Esophagus muscularis mucosa (tissue), 4 donors: ENCODE measurements at regions not wholly inside any gene's neighbourhood (a gene's known extent, or its start where the extent isn't known, plus 50 kb on each side); places are given as distances from the start of the nearest gene placed in this dataset.

Experiments
- DNase-seq: peaks from one replicate; pipeline ENCODE4 v3.0.0-alpha.2; 2017; ENCODE audit errors: extremely low spot score
- H3K27ac ChIP-seq, 4 donors: fragments of 200-600 bp; sonication (generic); replicated peaks in 1 of 4; 1 replicate in 3 of 4; 2 replicates in 1 of 4; pipeline ENCODE4 v1.5.1; 2016 to 2019; ENCODE audit warnings: mild to moderate bottlenecking in 1 of 4
- H3K27me3 ChIP-seq, 4 donors: fragments of 200-600 bp; sonication (generic); one replicate each; pipeline versions ENCODE4 v1.5.1 to v1.6.0; 2016 to 2019
- H3K36me3 ChIP-seq, 4 donors: fragments of 200-600 bp; sonication (generic); one replicate each; pipeline ENCODE4 v1.5.1; 2016 to 2019
- H3K4me1 ChIP-seq, 4 donors: fragments of 200-600 bp; sonication (generic); one replicate each; pipeline ENCODE4 v1.5.1; 2016 to 2019
- H3K4me3 ChIP-seq, 4 donors: fragments of 200-600 bp; sonication (generic); 1 replicate in 2 of 4; 2 replicates in 2 of 4; pipeline ENCODE4 v1.5.1; 2016 to 2019; ENCODE audit warnings: mild to moderate bottlenecking in 4 of 4, moderate library complexity in 1 of 4
- H3K9me3 ChIP-seq, 4 donors: fragments of 200-600 bp; sonication (generic); 1 replicate in 3 of 4; 2 replicates in 1 of 4; pipeline ENCODE4 v1.5.1; 2016 to 2019
- EP300 ChIP-seq: sonication (generic); formaldehyde crosslinking; IDR thresholded peaks from one replicate; pipeline ENCODE4 v1.6.1; 2017; ENCODE audit warnings: antibody characterized with exemption
- POLR2A ChIP-seq: fragments of 450-650 bp; IDR thresholded peaks from one replicate; pipeline ENCODE4 v1.6.1; 2017; ENCODE audit warnings: antibody characterized with exemption, moderate library complexity, mild to moderate bottlenecking, low read depth
- POLR2AphosphoS5 ChIP-seq, 2 donors: sonication (generic); formaldehyde crosslinking; IDR thresholded peaks; one replicate each; pipeline ENCODE4 v1.6.1; 2017; ENCODE audit warnings: antibody characterized with exemption in 2 of 2
- WGBS: methylation state at CpG from one replicate; pipeline ENCODE4 v1.1.5; 2018; 5-methylcytosine and 5-hydroxymethylcytosine counted together
- intact Hi-C: fragments of 100-400 bp; cut with DNase I; formaldehyde crosslinking; loops from one replicate; pipeline ENCODE4 v1.15.1; 2023
- TF ChIP-seq, protein P1 (sequence below), 3 experiments: fragments of 200-600 bp in 2 of 3; fragments of 450-650 bp in 1 of 3; sonication (generic) in 2 of 3; IDR thresholded peaks; one replicate each; pipeline ENCODE4 v1.5.1; 2017 to 2019; ENCODE audit warnings: antibody characterized with exemption in 3 of 3, mild to moderate bottlenecking in 2 of 3, moderate library complexity in 1 of 3

GRCh38 chr22:48885919-48886305 lies 941.8 kb downstream of the BRD1 start:
- DNase-seq: no peak
- Histone ChIP-seq H3K36me3 (no peaks in the 10 kb centered on the region), H3K4me1 (no peaks in the 10 kb centered on the region), H3K27me3 (peaks cover 0 to 72% (median 0%) of the 10 kb centered on the region in 4 donors), H3K27ac (no peak overlapping the region), H3K4me3 (no peak overlapping the region), H3K9me3 (no peaks in the 10 kb centered on the region)
- 89% methylated on average over 9 of the region's 9 CpGs for WGBS
- intact Hi-C loops: no loop called here
- TF ChIP-seq EP300: no peak
- no peak for TF ChIP-seq POLR2A
- TF ChIP-seq, protein P1, sequence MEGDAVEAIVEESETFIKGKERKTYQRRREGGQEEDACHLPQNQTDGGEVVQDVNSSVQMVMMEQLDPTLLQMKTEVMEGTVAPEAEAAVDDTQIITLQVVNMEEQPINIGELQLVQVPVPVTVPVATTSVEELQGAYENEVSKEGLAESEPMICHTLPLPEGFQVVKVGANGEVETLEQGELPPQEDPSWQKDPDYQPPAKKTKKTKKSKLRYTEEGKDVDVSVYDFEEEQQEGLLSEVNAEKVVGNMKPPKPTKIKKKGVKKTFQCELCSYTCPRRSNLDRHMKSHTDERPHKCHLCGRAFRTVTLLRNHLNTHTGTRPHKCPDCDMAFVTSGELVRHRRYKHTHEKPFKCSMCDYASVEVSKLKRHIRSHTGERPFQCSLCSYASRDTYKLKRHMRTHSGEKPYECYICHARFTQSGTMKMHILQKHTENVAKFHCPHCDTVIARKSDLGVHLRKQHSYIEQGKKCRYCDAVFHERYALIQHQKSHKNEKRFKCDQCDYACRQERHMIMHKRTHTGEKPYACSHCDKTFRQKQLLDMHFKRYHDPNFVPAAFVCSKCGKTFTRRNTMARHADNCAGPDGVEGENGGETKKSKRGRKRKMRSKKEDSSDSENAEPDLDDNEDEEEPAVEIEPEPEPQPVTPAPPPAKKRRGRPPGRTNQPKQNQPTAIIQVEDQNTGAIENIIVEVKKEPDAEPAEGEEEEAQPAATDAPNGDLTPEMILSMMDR (IDR thresholded peaks at IDR 0.05): no peak
- TF ChIP-seq POLR2AphosphoS5 (IDR thresholded peaks at IDR 0.05): no peak

- Histone ChIP-seq H3K4me3 (no peak overlapping the region), H3K27me3 (peaks cover 0 to 71% (median 0%) of the 10 kb centered on the region in 4 donors), H3K4me1 (no peaks in the 10 kb centered on the region), H3K9me3 (no peaks in the 10 kb centered on the region), H3K36me3 (no peaks in the 10 kb centered on the region), H3K27ac (no peak overlapping the region)
- TF ChIP-seq, protein P1 (IDR thresholded peaks at IDR 0.05): no peak
- TF ChIP-seq POLR2AphosphoS5 (IDR thresholded peaks at IDR 0.05): no peak
- no peak for TF ChIP-seq EP300
- TF ChIP-seq POLR2A: no peak
- intact Hi-C loops: no loop called here
- no peak for DNase-seq
- WGBS: 76% methylated on average over 18 of the region's 18 CpGs
These were observed 942.3 kb downstream of the BRD1 start for GRCh38 chr22:48885271-48885918.

GRCh38 chr22:48884786-48885185 lies 942.9 kb downstream of the BRD1 start:
- no peaks in the 10 kb centered on the region for H3K36me3 ChIP-seq
- H3K9me3 ChIP-seq: no peaks in the 10 kb centered on the region
- H3K4me1 ChIP-seq: no peaks in the 10 kb centered on the region
- H3K27me3 ChIP-seq: peaks cover 0 to 65% (median 0%) of the 10 kb centered on the region in 4 donors
- no peak for DNase-seq
- intact Hi-C loops: no loop called here
- 92% methylated on average over 7 of the region's 16 CpGs for WGBS
- H3K27ac ChIP-seq: no peak overlapping the region
- no peak overlapping the region for H3K4me3 ChIP-seq
- no peak for TF ChIP-seq POLR2A
- TF ChIP-seq EP300: no peak
- no peak for TF ChIP-seq POLR2AphosphoS5 (IDR thresholded peaks at IDR 0.05)
- TF ChIP-seq, protein P1 (IDR thresholded peaks at IDR 0.05): no peak

DNA sequence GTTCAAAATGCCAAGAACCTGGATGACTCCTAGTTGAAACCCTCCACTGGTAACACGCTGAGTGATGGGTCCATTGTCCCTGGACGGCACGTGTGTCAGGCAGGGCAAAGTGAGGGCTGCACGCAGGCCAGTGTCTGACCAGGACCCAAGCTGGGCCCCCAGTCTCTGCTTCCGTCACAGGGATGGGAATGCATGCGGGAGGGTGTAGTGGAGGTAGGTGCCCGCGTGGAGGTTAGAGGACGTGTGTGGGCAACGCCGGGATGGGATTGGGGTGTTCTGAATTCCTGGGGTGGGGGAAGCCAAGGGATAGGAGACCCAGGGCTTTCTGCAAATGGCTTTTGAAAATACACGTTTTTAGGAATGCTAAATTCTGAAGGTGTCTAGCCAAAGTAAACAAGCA lies 943.3 kb downstream of the BRD1 start:
- Histone ChIP-seq H3K27me3 (peaks cover 0 to 60% (median 0%) of the 10 kb centered on the region in 4 donors), H3K9me3 (no peaks in the 10 kb centered on the region), H3K36me3 (no peaks in the 10 kb centered on the region), H3K4me3 (no peak overlapping the region), H3K4me1 (no peaks in the 10 kb centered on the region), H3K27ac (no peak overlapping the region)
- DNase-seq: no peak
- intact Hi-C loops: no loop called here
- TF ChIP-seq EP300: no peak
- TF ChIP-seq, protein P1 (IDR thresholded peaks at IDR 0.05): no peak
- WGBS: 68% methylated on average over 12 of the region's 12 CpGs
